ENCODE measurements at regions not wholly inside any gene's neighbourhood (a gene's known extent, or its start where the extent isn't known, plus 50 kb on each side); places are given as distances from the start of the nearest gene placed in this dataset.

- TF ChIP-seq CTCF (IDR thresholded peaks at IDR 0.05) = no peak
- no peak for TF ChIP-seq POLR2A (IDR thresholded peaks at IDR 0.05)
- DNase-seq = no peak
- Histone ChIP-seq H3K36me3 (no peaks in the 10 kb centered on the region), H3K4me1 (no peaks in the 10 kb centered on the region), H3K4me3 (no peak overlapping the region), H3K27ac (no peak overlapping the region), H3K27me3 (no peaks in the 10 kb centered on the region), H3K9me3 (no peaks in the 10 kb centered on the region)
Observed at GRCh38 chr17:79510071-79510470, 100.8 kb downstream of the RBFOX3 start.

- no peaks in the 10 kb centered on the region for H3K36me3 ChIP-seq
- H3K4me1 ChIP-seq = no peaks in the 10 kb centered on the region
- H3K27ac ChIP-seq = no peak overlapping the region
- H3K9me3 ChIP-seq = no peaks in the 10 kb centered on the region
- H3K27me3 ChIP-seq = no peaks in the 10 kb centered on the region
- TF ChIP-seq POLR2A (IDR thresholded peaks at IDR 0.05) (no peak), CTCF (IDR thresholded peaks at IDR 0.05) (no peak)
- H3K4me3 ChIP-seq = no peak overlapping the region
- DNase-seq = no peak
Observed at GRCh38 chr17:79509490-79509889, 101.4 kb downstream of the RBFOX3 start.

GRCh38 chr17:79509008-79509407 lies 101.8 kb downstream of the RBFOX3 start:
- H3K27me3 ChIP-seq = no peaks in the 10 kb centered on the region
- H3K9me3 ChIP-seq = no peaks in the 10 kb centered on the region
- no peak for DNase-seq
- H3K27ac ChIP-seq = no peak overlapping the region
- no peak overlapping the region for H3K4me3 ChIP-seq
- no peak for TF ChIP-seq POLR2A (IDR thresholded peaks at IDR 0.05)
- TF ChIP-seq CTCF (IDR thresholded peaks at IDR 0.05) = no peak
- no peaks in the 10 kb centered on the region for H3K4me1 ChIP-seq
- no peaks in the 10 kb centered on the region for H3K36me3 ChIP-seq

GRCh38 chr17:79508291-79508716 lies 102.5 kb downstream of the RBFOX3 start:
- H3K4me3 ChIP-seq = no peak overlapping the region
- H3K27me3 ChIP-seq = no peaks in the 10 kb centered on the region
- H3K27ac ChIP-seq = no peak overlapping the region
- H3K4me1 ChIP-seq = no peaks in the 10 kb centered on the region
- H3K36me3 ChIP-seq = no peaks in the 10 kb centered on the region
- H3K9me3 ChIP-seq = no peaks in the 10 kb centered on the region
- TF ChIP-seq CTCF (IDR thresholded peaks at IDR 0.05) = no peak
- no peak for TF ChIP-seq POLR2A (IDR thresholded peaks at IDR 0.05)
- no peak for DNase-seq

- no peaks in the 10 kb centered on the region for H3K4me1 ChIP-seq
Observed at GRCh38 chr17:79506955-79507354, 103.9 kb downstream of the RBFOX3 start.

More at GRCh38 chr17:79506955-79507354, 103.9 kb downstream of the RBFOX3 start:
- H3K27ac ChIP-seq = no peak overlapping the region
- no peak overlapping the region for H3K4me3 ChIP-seq
- H3K27me3 ChIP-seq = no peaks in the 10 kb centered on the region
- H3K9me3 ChIP-seq = no peaks in the 10 kb centered on the region
- no peak for TF ChIP-seq POLR2A (IDR thresholded peaks at IDR 0.05)
- no peak for TF ChIP-seq CTCF (IDR thresholded peaks at IDR 0.05)
- no peak for DNase-seq
- no peaks in the 10 kb centered on the region for H3K36me3 ChIP-seq
